SK-N-MC (cell line): ENCODE measurements at regions not wholly inside any gene's neighbourhood (a gene's known extent, or its start where the extent isn't known, plus 50 kb on each side); places are given as distances from the start of the nearest gene placed in this dataset.

ENCODE experiments used
- DNase-seq: peaks from one replicate; pipeline ENCODE4 v3.0.0-alpha.2; 2011; ENCODE audit warnings: low read depth, low spot score
- H3K27ac ChIP-seq: fragments of 200-600 bp; sonication (generic); 2 replicates; pipeline ENCODE4 v1.5.1; 2016; ENCODE audit warnings: mixed run types
- H3K36me3 ChIP-seq: fragments of 200-600 bp; sonication (generic); 2 replicates; pipeline ENCODE4 v1.6.1; 2017; ENCODE audit warnings: antibody characterized with exemption, low read length, mixed read lengths; ENCODE audit not compliant: insufficient read depth
- H3K4me3 ChIP-seq: fragments of 200-600 bp; sonication (generic); 2 replicates; pipeline ENCODE4 v1.5.1; 2016
- H3K9ac ChIP-seq: fragments of 200-600 bp; sonication (generic); 2 replicates; pipeline ENCODE4 v1.8.0; 2017; ENCODE audit warnings: mixed run types, mixed read lengths; ENCODE audit not compliant: insufficient read length
- H3K9me3 ChIP-seq: fragments of 200-600 bp; sonication (generic); 2 replicates; pipeline ENCODE4 v1.6.1; 2017; ENCODE audit warnings: low read depth, mild to moderate bottlenecking, antibody characterized with exemption, low read length, moderate library complexity, mixed read lengths
- EZH2 ChIP-seq: fragments of 200-600 bp; sonication (generic); IDR thresholded peaks from one replicate; pipeline ENCODE4 v1.6.1; 2017; ENCODE audit warnings: antibody characterized with exemption
- FOXP2 ChIP-seq: optimal IDR thresholded peaks from 2 replicates; pipeline ENCODE3; 2011; ENCODE audit warnings: mild to moderate bottlenecking, moderate library complexity; ENCODE audit not compliant: insufficient read depth; ENCODE audit errors: extremely low read length, control extremely low read depth
- POLR2AphosphoS5 ChIP-seq: IDR thresholded peaks from 2 replicates; pipeline ENCODE4 v1.6.1; 2012; ENCODE audit warnings: mild to moderate bottlenecking, low read depth, low read length, borderline replicate concordance

- Histone ChIP-seq H3K4me3 (no peak overlapping the region), H3K9me3 (no peaks in the 10 kb centered on the region), H3K27ac (no peak overlapping the region), H3K9ac (no peak overlapping the region), H3K36me3 (no peaks in the 10 kb centered on the region)
- TF ChIP-seq FOXP2, result no peak
- no peak for TF ChIP-seq POLR2AphosphoS5
- no peak for TF ChIP-seq EZH2
- no peak for DNase-seq
Measured at GRCh38 chr17:49907279-49907678, 59.4 kb upstream of the TAC4 start.

DNA sequence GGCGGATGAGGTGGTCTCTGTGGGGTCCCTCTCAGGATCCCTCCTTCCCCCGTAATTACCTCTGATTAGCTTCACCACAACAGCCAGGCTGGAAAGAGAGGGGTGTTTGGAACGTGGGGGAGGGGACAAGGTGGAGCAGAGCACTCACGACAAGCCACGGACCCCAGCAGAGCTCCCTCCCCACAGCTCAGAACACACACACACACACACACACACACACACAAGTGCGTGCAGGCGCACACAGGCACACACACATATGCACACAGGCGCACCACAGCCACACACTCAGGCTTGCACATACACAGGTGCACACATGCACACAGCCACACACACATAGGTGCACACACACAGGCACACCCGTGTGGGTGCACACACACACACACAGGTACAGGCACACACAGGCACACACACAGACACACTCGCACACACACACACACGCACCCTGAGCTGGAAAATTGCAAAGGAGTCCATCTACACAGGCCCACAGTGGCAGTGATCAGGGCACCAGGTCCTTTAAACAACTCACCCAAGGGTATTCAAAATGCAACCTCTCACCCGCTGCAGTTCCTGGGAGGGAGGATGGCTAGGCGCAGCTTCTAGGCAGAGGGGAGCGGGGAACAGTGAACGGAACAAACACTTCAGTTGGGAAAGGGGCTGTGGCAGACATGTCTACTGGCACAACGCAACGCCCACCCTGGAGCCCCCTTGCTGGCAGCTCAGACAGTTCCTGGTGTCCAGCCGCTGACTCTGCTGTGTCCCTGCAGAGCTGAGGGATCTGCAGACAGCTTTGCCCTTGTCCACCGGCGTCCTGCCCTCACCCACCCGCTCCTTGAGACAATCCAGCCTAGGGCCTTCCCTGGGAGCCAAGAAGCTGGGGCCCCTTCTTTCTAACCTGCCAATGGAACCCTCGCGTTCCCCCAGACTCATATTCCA, 59.9 kb upstream of the DLX4 start:
- no peak for TF ChIP-seq FOXP2
- TF ChIP-seq POLR2AphosphoS5, result no peak
- no peak for TF ChIP-seq EZH2
- DNase-seq, result no peak
- H3K4me3 ChIP-seq, result no peak overlapping the region
- H3K9me3 ChIP-seq, result no peaks in the 10 kb centered on the region
- H3K36me3 ChIP-seq, result no peaks in the 10 kb centered on the region
- no peak overlapping the region for H3K27ac ChIP-seq
- H3K9ac ChIP-seq, result no peak overlapping the region

DNA sequence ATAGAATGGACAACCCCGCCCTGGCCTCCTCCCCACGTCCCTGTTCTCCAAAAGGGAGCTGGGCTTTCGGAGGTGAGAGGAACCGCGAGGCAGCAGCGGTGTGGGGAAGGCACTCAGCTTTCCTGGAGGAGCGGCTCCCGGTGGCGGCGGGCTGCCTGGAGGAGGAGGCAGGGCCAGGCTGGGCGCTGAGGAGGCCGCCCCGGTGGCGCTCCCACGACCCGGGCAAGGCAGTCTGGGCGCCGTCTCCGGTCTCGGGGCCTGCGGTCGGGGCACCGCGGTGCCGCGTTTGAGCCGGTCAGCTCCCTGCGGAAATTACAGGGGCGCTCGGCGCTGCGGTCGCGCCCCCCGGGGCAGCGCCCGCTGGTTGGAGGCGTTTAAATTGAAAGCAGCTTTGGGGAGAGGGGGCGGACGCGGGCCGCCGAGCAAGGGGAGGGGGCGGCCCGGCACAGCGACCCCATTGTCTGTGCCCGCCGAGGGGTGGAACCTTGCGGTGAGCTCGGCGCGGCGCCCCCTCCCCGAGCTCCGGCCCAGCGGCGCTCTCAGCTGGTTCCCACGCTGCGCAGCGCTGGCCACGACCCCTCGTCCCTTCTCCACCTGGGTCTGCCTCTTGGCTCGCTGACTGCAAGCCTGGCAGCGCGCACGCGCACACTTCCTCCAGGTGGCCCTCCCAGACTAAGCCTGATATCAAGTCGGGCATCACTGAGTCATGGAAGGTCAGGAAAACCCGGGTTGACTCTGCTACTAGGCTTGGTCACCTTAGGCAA, 58.7 kb upstream of the DLX4 start:
- no peak overlapping the region for H3K9ac ChIP-seq
- DNase-seq, result no peak
- H3K36me3 ChIP-seq, result no peaks in the 10 kb centered on the region
- no peak overlapping the region for H3K27ac ChIP-seq
- no peaks in the 10 kb centered on the region for H3K9me3 ChIP-seq
- no peak overlapping the region for H3K4me3 ChIP-seq
- TF ChIP-seq POLR2AphosphoS5 (no peak), FOXP2 (no peak), EZH2 (no peak)

DNA sequence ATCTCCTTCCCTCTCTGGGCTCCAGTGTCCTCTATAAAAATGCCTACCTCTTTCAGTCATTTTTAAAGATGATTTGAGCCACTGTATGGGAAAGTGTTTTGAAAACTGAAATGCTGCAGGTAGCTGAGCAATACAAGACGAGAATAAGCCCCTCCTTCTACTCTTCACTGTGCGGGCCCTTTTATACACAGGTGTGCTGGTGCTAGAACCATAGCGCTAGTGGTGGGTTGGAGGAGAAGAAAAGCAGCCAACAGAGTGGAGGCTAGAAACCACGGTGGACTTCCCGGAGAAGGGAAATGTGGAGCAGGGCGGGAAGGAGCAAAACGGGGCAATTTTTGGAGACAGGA, 58.2 kb upstream of the DLX4 start:
- Histone ChIP-seq H3K4me3 (no peak overlapping the region), H3K9me3 (no peaks in the 10 kb centered on the region), H3K27ac (no peak overlapping the region), H3K36me3 (no peaks in the 10 kb centered on the region), H3K9ac (no peak overlapping the region)
- no peak for DNase-seq
- TF ChIP-seq FOXP2 (no peak), POLR2AphosphoS5 (no peak)

- no peak for DNase-seq
- TF ChIP-seq POLR2AphosphoS5 (no peak), EZH2 (no peak), FOXP2 (no peak)
- no peak overlapping the region for H3K9ac ChIP-seq
- H3K36me3 ChIP-seq, result no peaks in the 10 kb centered on the region
- H3K4me3 ChIP-seq, result no peak overlapping the region
- H3K27ac ChIP-seq, result no peak overlapping the region
- H3K9me3 ChIP-seq, result no peaks in the 10 kb centered on the region
Measured at GRCh38 chr17:49911719-49912118, 57.3 kb upstream of the DLX4 start.

DNA sequence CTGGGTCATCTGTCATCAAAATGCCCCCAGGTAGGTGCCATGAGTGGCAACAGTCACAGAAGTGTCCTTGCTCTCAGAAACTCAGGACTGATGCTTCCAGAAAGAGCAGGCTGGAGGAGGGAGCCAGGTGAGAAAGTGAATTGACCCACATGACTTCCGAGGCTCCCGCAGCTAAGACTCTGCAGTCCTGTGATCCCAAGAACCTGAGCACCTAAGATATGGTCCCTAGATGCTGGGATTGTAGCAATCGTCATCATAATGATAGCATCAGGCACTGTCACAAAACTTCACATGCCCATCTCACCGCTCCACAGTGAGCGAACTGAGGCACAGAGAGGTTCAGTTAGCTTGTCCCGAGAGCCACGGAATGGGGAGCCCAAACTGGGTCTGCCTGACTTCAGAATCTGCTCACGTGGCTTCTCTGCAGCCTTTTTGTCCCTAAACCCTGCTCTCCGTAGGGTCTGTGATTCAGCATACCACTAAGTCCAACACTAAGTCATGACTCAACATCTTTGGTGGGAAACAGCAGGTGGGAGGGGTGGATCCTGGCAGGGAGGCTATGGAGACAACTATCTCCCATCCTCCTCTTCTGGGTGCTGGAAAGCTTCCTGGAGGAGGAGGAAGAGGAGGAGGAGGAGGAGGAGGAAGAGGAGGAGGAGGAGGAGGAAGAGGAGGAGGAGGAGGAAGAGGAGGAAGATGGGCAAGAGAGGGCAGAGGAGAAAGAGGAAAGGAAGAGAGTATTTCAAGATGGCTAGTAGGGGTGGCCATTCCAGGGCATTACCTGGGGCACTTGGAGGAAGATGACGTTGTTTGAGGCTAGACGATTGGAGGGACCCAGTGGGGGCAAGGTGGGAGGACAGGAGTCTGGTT, 55.5 kb upstream of the DLX4 start:
- TF ChIP-seq EZH2, result no peak
- TF ChIP-seq POLR2AphosphoS5, result no peak
- no peak for TF ChIP-seq FOXP2
- H3K4me3 ChIP-seq, result no peak overlapping the region
- no peak overlapping the region for H3K9ac ChIP-seq
- H3K9me3 ChIP-seq, result no peaks in the 10 kb centered on the region
- DNase-seq, result no peak
- no peak overlapping the region for H3K27ac ChIP-seq
- no peaks in the 10 kb centered on the region for H3K36me3 ChIP-seq

DNA sequence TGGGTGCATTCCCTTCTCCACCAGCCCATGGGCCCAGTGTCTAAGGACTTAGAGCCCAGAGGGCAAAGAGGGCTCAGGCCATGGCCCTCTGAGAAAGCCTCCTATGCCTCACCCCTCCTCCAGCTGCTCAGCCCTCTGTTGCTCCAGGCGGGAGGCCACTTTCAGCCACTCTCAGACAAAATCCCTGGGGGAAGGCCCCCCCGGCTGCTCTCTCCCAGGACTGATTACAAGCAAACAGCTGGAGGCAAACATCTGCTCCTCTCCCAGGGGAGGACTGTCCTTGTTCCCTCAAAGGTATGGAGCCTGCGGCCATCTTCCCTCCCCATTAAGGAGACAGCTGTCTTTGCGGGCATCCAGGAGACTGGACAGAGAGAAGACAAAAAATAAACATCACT, 54.9 kb upstream of the DLX4 start:
- no peaks in the 10 kb centered on the region for H3K36me3 ChIP-seq
- H3K9ac ChIP-seq, result no peak overlapping the region
- H3K27ac ChIP-seq, result no peak overlapping the region
- H3K9me3 ChIP-seq, result no peaks in the 10 kb centered on the region
- no peak for TF ChIP-seq POLR2AphosphoS5
- no peak for TF ChIP-seq FOXP2
- no peak for TF ChIP-seq EZH2
- H3K4me3 ChIP-seq, result no peak overlapping the region
- DNase-seq, result no peak

DNA sequence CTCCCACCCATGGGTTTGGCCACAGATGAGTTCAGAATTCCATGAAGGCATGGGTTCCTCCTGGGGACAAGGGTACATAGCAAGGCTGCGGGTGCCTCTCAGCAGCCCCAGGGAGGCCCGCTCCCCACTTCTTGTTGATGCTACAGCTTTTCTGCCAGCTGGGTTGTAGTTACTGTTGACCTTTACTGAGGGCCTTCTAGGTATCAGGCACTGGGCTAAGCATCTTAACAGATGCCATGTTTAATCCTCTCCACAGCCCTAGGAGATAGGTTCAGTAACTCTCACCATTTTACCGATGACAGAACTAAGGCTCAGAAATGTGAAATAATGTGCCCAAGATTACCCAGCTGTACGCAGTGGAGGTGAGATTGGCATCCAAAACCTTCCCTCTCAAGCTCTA, 54.3 kb upstream of the DLX4 start:
- H3K27ac ChIP-seq, result no peak overlapping the region
- no peak overlapping the region for H3K9ac ChIP-seq
- no peaks in the 10 kb centered on the region for H3K36me3 ChIP-seq
- no peaks in the 10 kb centered on the region for H3K9me3 ChIP-seq
- H3K4me3 ChIP-seq, result no peak overlapping the region
- TF ChIP-seq FOXP2 (no peak), EZH2 (no peak), POLR2AphosphoS5 (no peak)
- no peak for DNase-seq
